SK-N-SH (cell line): ENCODE measurements at regions not wholly inside any gene's neighbourhood (a gene's known extent, or its start where the extent isn't known, plus 50 kb on each side); places are given as distances from the start of the nearest gene placed in this dataset.
A peak's percentile ranks its signal among the peaks of the same experiment; 100 is the strongest.

Source experiments
- CTCF ChIA-PET: fragments of 300-600, 350-600 bp; formaldehyde crosslinking; extraction: SDS; loops from one replicate; lab custom pipeline; 2021; lab: Yijun Ruan, JAX
- POLR2A ChIA-PET: fragments of 350-600 bp; sonication (Branson Sonifier 250); formaldehyde crosslinking; extraction: SDS; loops from one replicate; lab custom pipeline; 2020; ENCODE audit warnings: antibody characterized with exemption, inconsistent platforms; lab: Yijun Ruan, JAX
- DNase-seq: peaks from one replicate; pipeline ENCODE4 v3.0.0; 2012
- H2AFZ ChIP-seq: fragments of 200-600 bp; sonication (generic); 2 replicates; pipeline ENCODE4 v1.8.1; 2016; ENCODE audit warnings: antibody characterized with exemption, mild to moderate bottlenecking, low read depth
- H3F3A ChIP-seq: fragments of 200-600 bp; sonication (generic); replicated peaks from 2 replicates; pipeline ENCODE3; 2016; ENCODE audit warnings: antibody characterized with exemption, mild to moderate bottlenecking; ENCODE audit not compliant: insufficient read depth
- H3K27ac ChIP-seq, 2 experiments: fragments of 200-500 bp in 1 of 2; fragments of 200-600 bp in 1 of 2; sonication (Bioruptor generic) in 1 of 2; sonication (generic), shearing (Covaris generic) in 1 of 2; 2 replicates each; pipeline versions ENCODE4 v1.5.1 to v1.6.1; 2014 to 2016; ENCODE audit warnings: low read depth in 2 of 2, inconsistent platforms in 1 of 2, low read length in 1 of 2, mild to moderate bottlenecking in 1 of 2, mixed read lengths in 1 of 2
- H3K27me3 ChIP-seq: fragments of 200-600 bp; sonication (generic), shearing (Covaris generic); 2 replicates; pipeline ENCODE4 v1.6.1; 2016; ENCODE audit warnings: mixed run types; ENCODE audit not compliant: insufficient read depth
- H3K36me3 ChIP-seq, 2 experiments: fragments of 200-500 bp in 1 of 2; fragments of 200-600 bp in 1 of 2; sonication (Bioruptor generic) in 1 of 2; sonication (generic) in 1 of 2; replicated peaks in 1 of 2; 2 replicates each; pipeline versions ENCODE3 to v1.5.1; 2014 to 2016; ENCODE audit warnings: low read length in 1 of 2, mild to moderate bottlenecking in 1 of 2; ENCODE audit not compliant: insufficient read depth in 2 of 2, control insufficient read depth in 1 of 2
- H3K4me1 ChIP-seq, 2 experiments: fragments of 200-500 bp in 1 of 2; fragments of 200-600 bp in 1 of 2; sonication (Bioruptor generic) in 1 of 2; sonication (generic), shearing (Covaris generic) in 1 of 2; 2 replicates each; pipeline versions ENCODE4 v1.5.1 to v1.6.1; 2014 to 2016; ENCODE audit warnings: low read depth in 1 of 2, low read length in 1 of 2, mixed run types in 1 of 2; ENCODE audit not compliant: insufficient read depth in 2 of 2, control insufficient read depth in 1 of 2
- H3K4me2 ChIP-seq: fragments of 200-600 bp; sonication (generic), shearing (Covaris generic); 2 replicates; pipeline ENCODE4 v1.6.1; 2017; ENCODE audit warnings: mixed run types
- H3K4me3 ChIP-seq, 2 experiments: fragments of 200-500 bp in 1 of 2; fragments of 200-600 bp in 1 of 2; sonication (Bioruptor generic) in 1 of 2; sonication (generic), shearing (Covaris generic) in 1 of 2; 2 replicates each; pipeline versions ENCODE4 v1.5.1 to v1.8.1; 2014 to 2016; ENCODE audit warnings: low read depth in 2 of 2, inconsistent platforms in 1 of 2, low read length in 1 of 2, mild to moderate bottlenecking in 1 of 2, mixed read lengths in 1 of 2, moderate library complexity in 1 of 2
- H3K79me2 ChIP-seq: fragments of 200-600 bp; sonication (generic); 2 replicates; pipeline ENCODE4 v1.8.1; 2017; ENCODE audit warnings: mild to moderate bottlenecking; ENCODE audit not compliant: insufficient read depth
- H3K9ac ChIP-seq: fragments of 200-600 bp; sonication (generic); 2 replicates; pipeline ENCODE4 v1.6.1; 2017; ENCODE audit warnings: mixed run types
- H3K9me2 ChIP-seq: fragments of 200-600 bp; sonication (generic); 2 replicates; pipeline ENCODE4 v1.6.1; 2017; ENCODE audit warnings: mixed run types
- H3K9me3 ChIP-seq: fragments of 200-600 bp; sonication (generic); 2 replicates; pipeline ENCODE4 v1.6.1; 2017; ENCODE audit warnings: mixed run types, mild to moderate bottlenecking, moderate library complexity
- H4K20me1 ChIP-seq: fragments of 200-600 bp; sonication (generic); 2 replicates; pipeline ENCODE4 v1.6.1; 2017; ENCODE audit warnings: mild to moderate bottlenecking, mixed run types; ENCODE audit not compliant: insufficient read depth
- FOSL2 ChIP-seq: IDR thresholded peaks from 2 replicates; pipeline ENCODE4 v1.4.0; 2012; ENCODE audit warnings: low read depth, mild to moderate bottlenecking, moderate library complexity, borderline replicate concordance
- JUND ChIP-seq: IDR thresholded peaks from 2 replicates; pipeline ENCODE4 v1.4.0; 2012
- POLR2AphosphoS5 ChIP-seq: IDR thresholded peaks from 2 replicates; pipeline ENCODE4 v1.6.1; 2012; ENCODE audit warnings: low read depth, low read length
- RAD21 ChIP-seq: IDR thresholded peaks from 2 replicates; pipeline ENCODE4 v1.6.1; 2012; ENCODE audit warnings: mild to moderate bottlenecking, low read length
- RXRA ChIP-seq: IDR thresholded peaks from 2 replicates; pipeline ENCODE4 v1.4.0; 2012; ENCODE audit warnings: low read depth, mild to moderate bottlenecking, borderline replicate concordance
- TAF1 ChIP-seq: IDR thresholded peaks from 2 replicates; pipeline ENCODE4 v1.6.1; 2012; ENCODE audit warnings: low read depth, mild to moderate bottlenecking, low read length, moderate library complexity, borderline replicate concordance
- TEAD4 ChIP-seq: IDR thresholded peaks from 2 replicates; pipeline ENCODE4 v1.4.0; 2012; ENCODE audit warnings: mild to moderate bottlenecking, borderline replicate concordance; ENCODE audit not compliant: insufficient read depth
- WGBS: methylation state at CpG from one replicate; pipeline ENCODE4 v1.1.6; 2017; ENCODE audit warnings: low lambda C conversion rate; 5-methylcytosine and 5-hydroxymethylcytosine counted together
- TF ChIP-seq, protein P1 (sequence below): IDR thresholded peaks from 2 replicates; pipeline ENCODE4; 2012
- TF ChIP-seq, protein P2 (sequence below): IDR thresholded peaks from 2 replicates; pipeline ENCODE4 v1.4.0; 2012; ENCODE audit warnings: low read depth

DNA sequence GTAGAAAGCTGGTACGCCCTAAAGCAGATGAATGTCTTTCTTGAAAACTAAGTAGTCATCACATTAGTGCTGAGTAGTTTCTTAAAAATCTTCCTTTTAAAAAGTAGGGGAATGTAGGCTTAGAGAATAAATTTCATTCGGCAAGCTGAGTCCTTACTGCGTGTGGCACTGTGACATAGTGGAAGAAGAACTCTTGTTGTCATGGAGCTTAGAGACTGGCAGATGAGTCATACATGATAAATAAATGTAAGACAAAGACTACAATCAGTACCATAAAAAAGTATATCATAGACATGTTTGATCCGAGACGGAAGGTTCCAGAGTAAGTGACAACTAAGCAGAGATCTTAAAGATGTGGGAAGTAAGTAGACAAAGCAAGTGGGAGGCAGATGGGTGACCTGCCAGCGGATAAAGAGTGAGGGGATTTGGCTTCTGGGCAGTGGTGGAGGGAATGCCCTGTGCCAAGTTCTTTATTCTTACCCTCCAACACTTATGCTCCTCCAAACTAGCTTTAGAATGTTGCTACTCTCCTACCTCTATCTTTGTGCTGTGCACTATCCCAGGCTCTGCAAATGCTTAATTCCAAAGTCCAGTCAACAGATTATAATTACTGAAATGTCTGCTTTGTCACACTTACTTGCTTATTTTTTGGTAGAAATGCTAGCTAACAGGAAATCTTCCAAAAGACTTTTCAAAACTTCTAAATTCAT lies 608.5 kb upstream of the USP24 start:
- no peaks in the 10 kb centered on the region for H3K9me2 ChIP-seq
- peak overlapping the region; percentile 32; the same call in 1 of the 2 replicates for H3K4me2 ChIP-seq
- WGBS = 75% methylated on average over 6 of the region's 6 CpGs
- POLR2A ChIA-PET = no interaction called here
- H3K4me1 ChIP-seq = peaks cover 8 to 12% of the 10 kb centered on the region in 2 experiments; a peak in 3 of 4 replicates
- peak overlapping the region; percentile 19; the same call in 1 of the 2 replicates for H2AFZ ChIP-seq
- H3K79me2 ChIP-seq = no peaks in the 10 kb centered on the region
- no peaks in the 10 kb centered on the region for H3F3A ChIP-seq
- TF ChIP-seq TAF1 (no peak), POLR2AphosphoS5 (no peak), FOSL2 (peak; percentile 29; the same call in 1 of the 2 replicates), JUND (peak; percentile 34)
- TF ChIP-seq, protein P1, sequence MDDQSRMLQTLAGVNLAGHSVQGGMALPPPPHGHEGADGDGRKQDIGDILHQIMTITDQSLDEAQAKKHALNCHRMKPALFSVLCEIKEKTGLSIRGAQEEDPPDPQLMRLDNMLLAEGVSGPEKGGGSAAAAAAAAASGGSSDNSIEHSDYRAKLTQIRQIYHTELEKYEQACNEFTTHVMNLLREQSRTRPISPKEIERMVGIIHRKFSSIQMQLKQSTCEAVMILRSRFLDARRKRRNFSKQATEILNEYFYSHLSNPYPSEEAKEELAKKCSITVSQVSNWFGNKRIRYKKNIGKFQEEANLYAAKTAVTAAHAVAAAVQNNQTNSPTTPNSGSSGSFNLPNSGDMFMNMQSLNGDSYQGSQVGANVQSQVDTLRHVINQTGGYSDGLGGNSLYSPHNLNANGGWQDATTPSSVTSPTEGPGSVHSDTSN = 0 out of 2 replicates have a peak, but pooled peaks have one; percentile 34
- TF ChIP-seq, protein P2, sequence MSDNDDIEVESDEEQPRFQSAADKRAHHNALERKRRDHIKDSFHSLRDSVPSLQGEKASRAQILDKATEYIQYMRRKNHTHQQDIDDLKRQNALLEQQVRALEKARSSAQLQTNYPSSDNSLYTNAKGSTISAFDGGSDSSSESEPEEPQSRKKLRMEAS = no peak
- TF ChIP-seq, all 33 proteins: peak for 3
- no peaks in the 10 kb centered on the region for H3K36me3 ChIP-seq
- CTCF ChIA-PET = no interaction called here
- H3K4me3 ChIP-seq = no peak overlapping the region
- H4K20me1 ChIP-seq = no peaks in the 10 kb centered on the region
- no peaks in the 10 kb centered on the region for H3K9me3 ChIP-seq
- H3K9ac ChIP-seq = no peak overlapping the region
- DNase-seq = no peak
- peak overlapping the region in 1 of 2 experiments; percentile 45; a peak in 2 of 4 replicates for H3K27ac ChIP-seq
- no peaks in the 10 kb centered on the region for H3K27me3 ChIP-seq

DNA sequence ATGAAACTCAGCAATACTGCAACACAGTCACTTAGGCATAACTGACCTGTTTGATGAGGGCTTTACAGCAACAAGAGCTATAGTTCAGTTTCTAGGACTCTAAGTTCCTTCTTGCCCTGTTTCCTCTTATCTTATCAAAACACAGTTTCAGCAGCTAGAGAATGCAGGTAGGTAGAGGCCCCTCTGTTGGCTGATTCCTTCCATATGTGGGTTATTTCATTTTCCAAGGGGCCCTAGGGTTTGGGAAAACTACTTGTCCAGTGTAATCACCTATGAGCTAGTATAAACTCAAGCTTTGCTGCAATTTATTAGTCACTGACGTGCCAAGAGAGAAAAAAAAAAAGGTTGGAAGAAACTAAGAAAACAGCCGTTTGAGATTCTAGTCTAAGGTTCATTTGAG lies 607.7 kb upstream of the USP24 start:
- Histone ChIP-seq H2AFZ (0 out of 2 replicates have a peak overlapping the region, but pooled peaks have one; percentile 2), H3K4me1 (peaks cover 8 to 12% of the 10 kb centered on the region in 2 experiments; a peak in 3 of 4 replicates), H4K20me1 (no peaks in the 10 kb centered on the region), H3K9me3 (no peaks in the 10 kb centered on the region), H3K4me3 (no peak overlapping the region), H3F3A (no peaks in the 10 kb centered on the region), H3K36me3 (no peaks in the 10 kb centered on the region), H3K9ac (no peak overlapping the region), H3K27ac (peak overlapping the region in 1 of 2 experiments; percentile 45; a peak in 1 of 4 replicates), H3K4me2 (no peak overlapping the region), H3K9me2 (no peaks in the 10 kb centered on the region), H3K79me2 (no peaks in the 10 kb centered on the region), H3K27me3 (no peaks in the 10 kb centered on the region)
- ChIA-PET POLR2A (no interaction called here), CTCF (interaction anchor here (2.1 kb wide), 1 partner anchor 12 kb away, joined by 6 read pairs; no protein-coding TSS in a partner anchor)
- TF ChIP-seq TEAD4 = no peak
- TF ChIP-seq, protein P1 = no peak
- TF ChIP-seq RXRA = no peak
- no peak for TF ChIP-seq RAD21
- no peak for TF ChIP-seq JUND
- no peak for DNase-seq
- 86% methylated on average over 2 of the region's 2 CpGs for WGBS
